ENCODE measurements at regions not wholly inside any gene's neighbourhood (a gene's known extent, or its start where the extent isn't known, plus 50 kb on each side); places are given as distances from the start of the nearest gene placed in this dataset.
A peak's percentile ranks its signal among the peaks of the same experiment; 100 is the strongest.

DNA sequence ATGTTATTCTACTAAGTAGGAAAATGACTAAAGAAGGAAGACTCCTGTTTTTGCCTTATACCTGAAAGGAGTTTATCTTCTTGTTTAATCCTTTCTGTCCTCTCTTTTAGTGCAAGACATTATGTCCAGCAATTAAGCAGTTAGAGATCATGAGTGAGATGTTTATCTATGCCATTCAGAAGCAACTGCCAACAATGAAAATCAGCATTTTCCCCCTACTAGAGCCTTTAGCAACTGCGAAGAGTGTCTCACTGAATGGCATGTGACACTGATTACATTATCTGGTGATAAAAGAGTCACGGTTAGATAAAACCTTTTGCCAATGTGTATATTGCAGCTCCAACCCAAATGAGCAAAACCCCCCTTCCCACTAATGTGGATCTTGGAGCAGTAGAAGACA lies 357.7 kb upstream of the SYT4 start:
- no peak for DNase-seq (ENCODE audit: low read depth in 3 of 3, low spot score in 2 of 3)

DNA sequence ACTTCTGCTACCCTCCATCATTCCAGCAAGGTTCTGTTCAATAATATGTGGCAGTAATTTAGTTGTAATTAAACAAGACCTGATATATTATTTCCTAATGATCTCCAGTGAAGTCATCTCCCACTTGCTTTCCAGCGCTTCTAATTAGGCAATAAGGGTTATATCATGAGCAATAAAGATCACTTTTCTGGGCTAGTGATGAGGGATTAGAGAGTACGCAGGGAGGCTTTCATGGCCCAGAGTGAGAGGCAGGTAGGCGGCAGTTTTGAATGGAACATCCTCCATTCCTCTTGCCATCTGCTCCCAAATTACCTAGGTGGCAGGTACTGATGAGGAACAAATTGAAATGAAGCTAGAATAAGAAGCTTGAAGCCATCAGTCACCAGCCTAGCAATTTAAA lies 358.1 kb upstream of the SYT4 start:
- DNase-seq (ENCODE audit: low read depth in 3 of 3, low spot score in 2 of 3): no peak

DNA sequence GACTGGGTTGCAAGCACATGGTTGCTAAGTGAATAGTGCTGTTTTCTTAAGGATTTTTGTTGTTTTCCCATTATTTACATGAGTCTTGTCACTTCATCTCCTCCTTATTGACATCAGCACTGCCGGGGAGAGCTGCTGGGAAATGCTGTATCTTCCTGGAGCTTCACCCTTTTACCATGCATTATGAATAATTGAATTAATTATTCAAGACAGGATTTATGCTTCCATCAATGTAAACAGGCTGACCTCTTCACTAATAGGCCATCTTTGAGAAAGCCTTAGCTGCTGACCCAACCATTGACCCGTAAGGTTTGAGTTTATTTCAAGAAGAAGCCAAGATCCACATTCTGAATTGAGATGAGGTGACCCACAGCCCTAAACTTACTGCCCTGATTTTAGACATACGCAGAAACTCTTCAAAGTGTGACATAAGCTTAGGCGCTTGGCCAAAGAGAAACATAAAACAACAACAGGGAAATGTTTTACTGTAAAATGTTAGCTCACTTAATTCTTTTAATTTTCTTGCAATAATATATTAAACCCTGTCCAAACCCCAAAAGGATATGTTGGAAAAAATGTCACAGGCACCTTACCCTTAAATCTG lies 365.5 kb upstream of the SYT4 start:
- peak in 2 of 3 donors; percentile 27 to 41 for DNase-seq (ENCODE audit: low read depth in 3 of 3, low spot score in 2 of 3)

DNA sequence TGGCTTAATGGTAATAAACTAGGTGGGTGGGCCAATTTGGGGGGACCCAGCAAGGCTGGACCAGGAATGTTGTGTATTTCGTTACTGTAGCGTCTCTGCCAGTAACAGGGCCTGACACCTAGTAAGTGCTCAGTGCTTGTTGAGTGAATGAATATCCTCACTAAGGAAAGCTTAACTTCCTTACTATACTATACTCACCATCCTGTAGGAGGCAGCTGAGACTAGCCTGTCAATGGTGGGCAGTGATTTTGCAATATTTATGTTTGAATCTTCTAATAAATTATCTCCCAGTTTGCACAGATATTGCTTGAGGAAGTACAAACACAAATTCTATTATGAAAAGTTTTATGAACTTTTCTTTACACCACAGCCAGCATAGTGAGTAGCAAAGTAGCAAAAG lies 370.7 kb upstream of the SYT4 start:
- DNase-seq (ENCODE audit: low read depth in 3 of 3, low spot score in 2 of 3): no peak

DNA sequence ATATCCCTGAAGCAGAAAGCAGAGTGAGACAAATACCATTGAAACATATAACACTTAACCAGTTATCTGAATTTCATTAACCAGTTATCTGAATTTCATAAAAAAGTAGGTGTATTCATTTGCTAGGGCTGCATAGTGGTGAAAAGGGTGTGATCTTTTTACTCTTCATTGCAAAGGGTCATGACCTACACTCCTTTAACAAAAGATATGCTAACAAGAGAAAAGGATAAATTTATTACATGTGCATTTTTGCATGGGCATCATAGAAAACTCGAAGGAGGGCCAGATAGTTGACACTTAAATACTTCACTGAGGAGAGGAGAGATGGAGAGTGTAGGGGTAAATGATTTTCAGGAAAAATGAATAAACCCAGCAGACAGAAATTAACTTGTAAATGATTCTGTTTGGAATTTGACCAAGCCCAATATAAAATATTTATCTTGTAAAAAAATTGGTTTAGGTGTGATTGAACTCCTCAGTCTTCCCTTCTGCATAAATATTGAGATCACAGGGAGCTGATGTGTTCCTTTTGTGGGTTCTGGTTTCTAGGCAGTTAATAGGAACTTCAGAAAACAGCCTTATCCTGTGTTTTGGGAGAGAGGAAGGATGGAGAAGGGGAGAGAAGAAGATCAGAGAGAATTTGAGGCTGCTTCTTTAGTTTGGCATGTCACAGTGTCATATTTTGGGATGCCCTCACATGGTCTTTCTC lies 372.5 kb upstream of the SYT4 start:
- no peak for DNase-seq (ENCODE audit: low read depth in 3 of 3, low spot score in 2 of 3)

GRCh38 chr18:43650426-43650825 lies 373.1 kb upstream of the SYT4 start:
- DNase-seq (ENCODE audit: low read depth in 3 of 3, low spot score in 2 of 3): no peak

DNA sequence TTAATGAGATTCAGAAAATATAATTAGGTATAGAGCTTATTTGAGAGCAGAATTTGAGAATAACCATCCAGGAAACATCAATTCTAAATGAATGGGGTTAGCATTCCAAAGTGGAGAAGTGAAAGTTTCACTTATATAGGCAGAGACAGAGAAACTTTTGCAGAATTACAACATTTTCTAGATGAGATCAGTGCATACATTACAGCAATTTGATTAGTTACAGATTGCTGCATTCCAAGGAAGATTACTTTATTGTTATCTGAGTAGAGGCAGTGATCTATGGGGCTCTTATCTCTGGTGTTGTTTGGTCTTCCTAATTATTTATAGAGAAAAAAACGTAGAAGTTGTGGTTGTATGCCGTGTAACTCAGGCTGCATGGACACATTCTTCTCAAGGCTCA lies 373.8 kb upstream of the SYT4 start:
- no peak for DNase-seq (ENCODE audit: low read depth in 3 of 3, low spot score in 2 of 3)

DNA sequence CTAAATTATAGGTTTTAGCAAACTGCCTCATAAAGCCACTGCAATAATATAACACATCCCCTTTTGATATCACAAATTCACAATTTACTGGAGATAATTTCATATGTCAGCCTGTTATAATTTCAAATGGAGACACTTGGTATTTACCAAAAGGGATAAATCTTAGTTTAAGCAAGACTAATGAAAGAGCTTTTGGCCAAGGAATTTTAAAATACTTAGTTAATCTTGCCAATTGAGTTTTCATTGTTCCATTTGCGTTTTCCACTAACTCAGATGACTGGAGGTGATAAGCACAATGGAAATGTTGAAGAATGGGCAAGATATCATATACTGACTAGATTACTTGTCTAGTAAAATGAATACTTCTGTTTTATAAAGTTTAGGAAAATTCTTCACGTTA lies 379.3 kb upstream of the SYT4 start:
- no peak for DNase-seq (ENCODE audit: low read depth in 3 of 3, low spot score in 2 of 3)

- DNase-seq (ENCODE audit: low read depth in 3 of 3, low spot score in 2 of 3): no peak
Measured at GRCh38 chr18:43661570-43661969, 384.3 kb upstream of the SYT4 start.

DNA sequence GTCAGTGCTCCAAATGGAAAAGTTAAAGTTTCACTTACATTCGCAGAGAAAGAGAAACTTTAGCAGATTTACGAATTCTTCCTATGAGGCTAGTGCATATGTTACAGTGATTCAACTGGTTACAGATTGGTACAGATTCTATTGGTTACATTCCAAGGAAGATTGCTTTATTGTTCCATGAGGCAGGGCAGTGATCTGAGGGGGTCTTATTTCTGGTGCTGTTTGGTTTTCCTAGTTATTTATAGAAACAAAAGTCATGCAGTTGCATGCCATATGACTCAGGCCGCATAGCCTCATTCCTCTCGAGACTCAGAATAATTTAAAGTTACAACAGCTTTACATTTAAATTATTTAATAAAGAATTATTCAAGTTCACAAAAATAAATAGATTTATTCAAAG lies 385.4 kb upstream of the SYT4 start:
- DNase-seq (ENCODE audit: low read depth in 3 of 3, low spot score in 2 of 3): no peak

DNA sequence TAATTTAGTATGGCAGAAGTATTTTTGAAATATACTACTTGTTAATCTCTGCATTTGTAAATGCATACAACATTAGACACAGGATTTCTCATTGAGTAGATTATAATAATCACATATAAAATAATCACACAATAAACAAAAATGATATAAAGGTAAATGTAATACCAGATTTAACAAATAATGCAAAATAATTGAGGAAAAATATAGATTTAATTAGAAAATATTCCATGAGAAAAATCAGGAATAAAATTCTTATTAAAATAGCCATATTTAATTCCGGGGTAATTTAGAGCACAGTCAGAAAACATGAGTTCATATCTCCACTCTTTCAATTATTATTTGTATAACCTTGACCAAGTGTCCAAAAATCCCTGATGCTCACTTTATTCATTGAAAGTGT lies 385.9 kb upstream of the SYT4 start:
- no peak for DNase-seq (ENCODE audit: low read depth in 3 of 3, low spot score in 2 of 3)

DNA sequence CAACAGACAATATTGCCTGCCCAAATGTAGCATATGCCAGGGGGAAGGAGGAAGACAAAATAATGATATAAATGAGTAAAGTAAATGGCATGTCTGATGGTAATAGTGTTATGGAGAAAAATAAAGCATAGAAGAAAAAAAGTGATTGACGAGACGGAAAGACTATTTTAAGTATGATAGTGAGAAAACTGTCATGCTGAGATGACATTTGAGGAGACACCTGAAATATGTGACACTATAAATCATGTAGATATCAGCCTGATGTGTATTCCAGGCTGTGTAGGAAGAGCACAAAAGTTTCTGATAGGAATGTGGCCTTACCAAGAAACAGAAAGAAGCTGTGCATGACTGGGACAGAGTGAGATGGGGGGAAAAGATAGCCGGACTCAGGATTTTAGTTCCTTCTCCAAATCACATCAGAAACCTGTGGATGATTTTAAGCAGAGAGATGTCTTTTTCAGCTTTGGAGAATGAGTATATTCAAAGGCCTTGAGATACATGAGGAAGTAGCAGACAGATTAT lies 387.3 kb upstream of the SYT4 start:
- no peak for DNase-seq (ENCODE audit: low read depth in 3 of 3, low spot score in 2 of 3)

DNA sequence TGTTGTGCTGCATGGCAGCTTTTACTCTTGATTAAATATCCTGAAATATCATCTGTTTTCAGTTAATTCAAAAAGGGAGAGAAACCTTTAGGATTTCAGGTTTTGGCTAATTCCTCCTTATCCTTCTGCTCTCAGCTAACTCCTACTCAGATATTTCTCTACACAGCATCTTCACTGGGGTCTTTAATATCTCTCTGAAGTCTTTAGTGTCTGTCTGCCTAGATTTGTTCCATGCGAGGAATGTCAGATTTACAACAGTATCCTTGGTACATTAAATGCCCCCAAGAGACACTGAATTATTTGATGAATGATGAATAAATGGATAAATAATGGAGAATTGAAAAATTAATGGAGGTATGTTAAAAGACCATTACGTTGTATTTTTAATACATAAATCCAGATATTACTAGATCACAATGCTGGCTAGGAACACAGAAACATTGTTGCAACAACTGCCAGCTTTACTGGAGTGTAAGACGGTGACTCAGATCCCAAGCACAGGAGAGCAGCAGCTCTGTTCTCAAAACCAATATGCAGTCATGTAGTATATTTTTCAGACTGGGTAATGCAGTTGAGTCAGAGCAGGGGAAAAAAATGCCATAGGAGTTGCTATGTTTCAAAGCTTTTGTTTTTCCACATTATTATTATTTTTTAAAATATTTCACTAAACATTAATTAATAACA lies 388.0 kb upstream of the SYT4 start:
- DNase-seq (ENCODE audit: low read depth in 3 of 3, low spot score in 2 of 3): no peak

DNA sequence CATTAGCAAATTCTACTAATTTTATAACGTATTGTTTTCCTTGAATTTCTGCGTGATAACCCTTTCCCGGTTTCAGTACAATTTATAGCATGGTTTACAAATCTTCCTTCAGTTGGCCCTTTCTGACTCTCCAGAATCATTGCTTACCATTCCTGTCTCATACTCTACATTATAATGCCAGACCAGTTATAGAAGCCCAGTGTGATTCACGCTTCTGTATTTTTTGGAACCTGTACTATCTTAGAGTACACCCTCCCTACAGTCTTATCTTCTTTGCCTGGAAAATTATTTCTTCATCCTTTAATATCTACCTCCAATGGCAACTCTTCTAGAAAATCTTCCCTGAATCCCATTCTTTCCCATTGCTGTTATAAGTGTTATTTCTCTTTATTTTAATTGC lies 391.6 kb upstream of the SYT4 start:
- no peak for DNase-seq (ENCODE audit: low read depth in 3 of 3, low spot score in 2 of 3)

DNA sequence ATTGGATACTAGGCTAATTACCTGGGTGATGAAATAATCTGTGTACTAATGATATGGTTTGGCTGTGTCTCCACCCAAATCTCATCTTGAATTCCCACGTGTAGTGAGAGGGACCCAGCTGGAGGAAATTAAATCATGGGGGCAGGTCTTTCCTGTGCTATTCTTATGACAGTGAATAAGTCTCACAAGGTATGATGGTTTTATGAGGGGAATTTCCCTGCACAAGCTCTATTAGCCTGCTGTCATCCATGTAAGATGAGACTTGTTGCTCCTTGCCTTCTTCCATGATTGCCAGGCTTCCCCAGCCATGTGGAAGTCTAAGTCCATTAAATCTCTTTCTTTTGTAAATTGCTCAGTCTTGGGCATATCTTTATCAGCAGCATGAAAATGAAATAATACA lies 394.1 kb upstream of the SYT4 start:
- no peak for DNase-seq (ENCODE audit: low read depth in 3 of 3, low spot score in 2 of 3)

- no peak for DNase-seq (ENCODE audit: low read depth in 3 of 3, low spot score in 2 of 3)
Measured at GRCh38 chr18:43680096-43680495, 402.8 kb upstream of the SYT4 start.

DNA sequence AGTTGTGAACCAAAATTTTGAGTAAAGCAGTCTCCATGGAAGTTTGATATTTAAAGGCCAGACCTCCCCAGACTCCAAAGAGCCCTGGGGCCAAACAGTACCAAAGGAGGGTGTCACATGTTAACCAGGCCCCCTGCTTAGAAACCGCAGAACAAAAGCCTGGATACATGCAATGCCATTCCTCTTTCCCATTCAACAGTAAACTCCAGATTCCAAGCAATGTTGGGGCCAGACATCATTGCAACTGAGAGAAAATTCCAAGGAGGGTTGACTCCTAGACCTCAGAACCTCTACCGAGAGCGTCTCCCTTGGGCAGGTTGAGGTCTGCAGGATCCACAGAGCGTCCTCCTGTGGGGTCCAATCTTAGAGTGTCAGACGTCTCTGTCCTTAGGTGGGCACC lies 404.4 kb upstream of the SYT4 start:
- DNase-seq (ENCODE audit: low read depth in 3 of 3, low spot score in 2 of 3): no peak

- no peak for DNase-seq (ENCODE audit: low read depth in 3 of 3, low spot score in 2 of 3)
Measured at GRCh38 chr18:43682196-43682595, 404.9 kb upstream of the SYT4 start.

DNA sequence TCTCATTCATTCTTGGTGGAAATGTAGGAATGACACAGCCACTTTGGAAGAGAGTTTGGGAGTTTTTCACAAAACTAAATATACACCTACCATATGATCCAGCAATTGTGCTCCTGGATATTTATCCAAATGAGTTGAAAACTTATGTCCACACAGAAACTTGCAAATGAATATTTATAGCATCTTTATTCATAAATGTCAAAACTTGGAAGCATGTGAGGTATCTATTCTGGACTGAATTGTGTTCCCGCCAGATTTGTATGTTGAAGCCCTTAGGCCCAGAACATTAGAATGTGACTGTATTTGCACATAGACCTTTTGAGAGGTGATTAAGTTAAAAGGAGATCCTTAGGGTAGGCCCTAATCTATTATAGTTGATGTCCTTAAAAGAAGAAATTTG lies 409.4 kb upstream of the SYT4 start:
- no peak for DNase-seq (ENCODE audit: low read depth in 3 of 3, low spot score in 2 of 3)

DNA sequence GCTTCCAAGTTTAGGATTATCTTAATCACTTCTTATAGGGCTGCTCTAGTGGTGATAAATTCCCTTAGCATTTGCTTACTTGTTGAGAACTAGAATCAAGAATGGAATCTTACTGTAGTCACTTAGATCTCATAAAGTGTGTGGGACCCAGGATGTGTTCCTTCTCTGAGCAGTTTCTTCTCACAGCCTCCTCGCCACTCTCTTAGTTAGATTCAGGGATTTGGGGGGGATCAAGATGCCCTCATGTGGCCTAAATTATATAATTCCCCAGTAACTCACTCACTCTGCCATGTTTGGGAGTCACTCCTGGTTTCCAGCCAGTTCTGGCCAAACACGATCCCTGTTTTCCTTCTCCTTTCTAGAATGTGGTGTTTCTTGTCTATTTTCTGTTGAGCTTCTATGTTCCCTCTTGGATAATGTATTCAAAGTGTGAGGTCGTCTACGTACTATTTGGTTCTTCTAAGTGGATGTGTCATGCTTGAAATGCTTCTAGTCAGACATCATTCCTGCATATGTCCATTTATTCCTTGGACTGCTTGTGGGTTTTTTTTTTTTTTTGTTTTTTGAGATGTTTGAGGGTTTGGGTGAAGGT lies 414.9 kb upstream of the SYT4 start:
- DNase-seq (ENCODE audit: low read depth in 3 of 3, low spot score in 2 of 3): no peak

GRCh38 chr18:43702399-43702798 lies 425.1 kb upstream of the SYT4 start:
- DNase-seq (ENCODE audit: low read depth in 3 of 3, low spot score in 2 of 3): no peak

GRCh38 chr18:43703050-43703449 lies 425.8 kb upstream of the SYT4 start:
- no peak for DNase-seq (ENCODE audit: low read depth in 3 of 3, low spot score in 2 of 3)

All from right renal cortex interstitium (tissue), 3 donors.